ENCODE measurements at regions not wholly inside any gene's neighbourhood (a gene's known extent, or its start where the extent isn't known, plus 50 kb on each side); places are given as distances from the start of the nearest gene placed in this dataset.

DNA sequence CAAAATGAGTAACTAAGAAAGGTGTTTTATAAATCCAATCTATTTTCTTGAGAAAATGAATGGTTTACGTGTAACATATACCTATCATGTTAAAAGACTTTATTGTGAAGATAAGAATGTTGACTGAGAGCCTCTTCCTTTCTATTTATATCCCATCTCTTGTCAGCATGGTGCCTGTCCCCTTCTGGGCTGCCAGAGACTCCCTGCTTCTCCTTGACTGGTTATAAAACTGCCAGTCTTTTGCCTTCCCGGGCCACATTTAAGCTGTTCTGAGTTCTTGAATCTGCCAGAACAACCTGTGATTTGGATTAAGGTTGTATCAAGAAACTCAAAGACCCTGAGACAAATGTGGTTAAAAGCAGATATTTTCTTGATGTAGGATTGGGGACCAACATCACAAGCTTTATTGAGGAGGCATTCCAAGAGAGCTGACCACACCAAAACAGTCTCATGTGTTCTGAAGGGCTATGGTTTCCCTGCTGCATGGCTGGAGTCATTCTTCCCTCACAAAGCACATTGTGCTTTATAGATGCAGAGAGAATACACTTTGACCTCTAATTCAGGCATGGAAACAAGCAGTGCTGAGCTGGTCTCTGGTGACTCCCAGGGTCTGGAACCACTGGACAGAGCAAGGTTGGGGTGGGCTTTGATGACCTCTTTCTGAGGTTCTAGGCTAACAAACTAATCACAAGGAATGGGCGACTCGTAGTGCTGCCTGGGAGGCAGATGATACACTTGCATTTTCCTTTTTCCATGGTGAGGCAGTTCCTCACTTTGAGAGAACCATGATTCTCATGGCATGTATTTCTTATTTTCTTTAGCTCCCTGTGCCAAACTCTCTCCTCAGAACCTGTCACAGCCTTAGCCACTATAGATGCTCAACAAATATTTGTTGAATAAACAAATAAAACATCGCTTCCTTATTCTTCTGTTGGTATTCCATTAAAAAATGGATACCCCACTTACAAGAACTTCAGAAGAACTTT is 205.0 kb upstream of the PREP start:
- TF ChIP-seq, protein P1, sequence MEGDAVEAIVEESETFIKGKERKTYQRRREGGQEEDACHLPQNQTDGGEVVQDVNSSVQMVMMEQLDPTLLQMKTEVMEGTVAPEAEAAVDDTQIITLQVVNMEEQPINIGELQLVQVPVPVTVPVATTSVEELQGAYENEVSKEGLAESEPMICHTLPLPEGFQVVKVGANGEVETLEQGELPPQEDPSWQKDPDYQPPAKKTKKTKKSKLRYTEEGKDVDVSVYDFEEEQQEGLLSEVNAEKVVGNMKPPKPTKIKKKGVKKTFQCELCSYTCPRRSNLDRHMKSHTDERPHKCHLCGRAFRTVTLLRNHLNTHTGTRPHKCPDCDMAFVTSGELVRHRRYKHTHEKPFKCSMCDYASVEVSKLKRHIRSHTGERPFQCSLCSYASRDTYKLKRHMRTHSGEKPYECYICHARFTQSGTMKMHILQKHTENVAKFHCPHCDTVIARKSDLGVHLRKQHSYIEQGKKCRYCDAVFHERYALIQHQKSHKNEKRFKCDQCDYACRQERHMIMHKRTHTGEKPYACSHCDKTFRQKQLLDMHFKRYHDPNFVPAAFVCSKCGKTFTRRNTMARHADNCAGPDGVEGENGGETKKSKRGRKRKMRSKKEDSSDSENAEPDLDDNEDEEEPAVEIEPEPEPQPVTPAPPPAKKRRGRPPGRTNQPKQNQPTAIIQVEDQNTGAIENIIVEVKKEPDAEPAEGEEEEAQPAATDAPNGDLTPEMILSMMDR (conservative IDR thresholded peaks at IDR 0.05) = no peak
- no peak for TF ChIP-seq EZH2 (IDR thresholded peaks at IDR 0.05; ENCODE audit: low read depth)

Measured in PC-9 (cell line).